DND-41 (cell line): ENCODE measurements at regions not wholly inside any gene's neighbourhood (a gene's known extent, or its start where the extent isn't known, plus 50 kb on each side); places are given as distances from the start of the nearest gene placed in this dataset.

Experiments used
- ATAC-seq: fragments of 200-7000 bp; cut with Tn5 transposase; 3 replicates; pipeline ENCODE4 v1.9.1; 2021; ENCODE audit warnings: low read depth; ENCODE audit not compliant: insufficient read depth
- DNase-seq: peaks from one replicate; pipeline ENCODE4 v3.0.0-alpha.2; 2020
- H2AFZ ChIP-seq: 2 replicates; pipeline ENCODE4 v1.6.0; 2012; ENCODE audit warnings: low read depth, low read length
- H3K27ac ChIP-seq: 2 replicates; pipeline ENCODE4 v1.5.1; 2012; ENCODE audit warnings: low read length, inconsistent platforms
- H3K27me3 ChIP-seq: fragments of 200-600 bp; sonication (generic); 2 replicates; pipeline ENCODE4 v1.6.0; 2012; ENCODE audit warnings: low read length, mild to moderate bottlenecking, inconsistent platforms; ENCODE audit not compliant: insufficient read depth, poor library complexity
- H3K36me3 ChIP-seq: 2 replicates; pipeline ENCODE4 v1.5.1; 2012; ENCODE audit warnings: low read length, inconsistent platforms; ENCODE audit not compliant: insufficient read depth
- H3K4me1 ChIP-seq: 2 replicates; pipeline ENCODE4 v1.5.1; 2012; ENCODE audit warnings: mild to moderate bottlenecking, low read length; ENCODE audit not compliant: insufficient read depth
- H3K4me2 ChIP-seq: 2 replicates; pipeline ENCODE4 v1.6.0; 2012; ENCODE audit warnings: mild to moderate bottlenecking, moderate library complexity, low read length, inconsistent platforms; ENCODE audit not compliant: insufficient read depth
- H3K4me3 ChIP-seq, 2 experiments: fragments of 200-600 bp in 1 of 2; shearing (Covaris generic) in 1 of 2; 2 replicates each; pipeline ENCODE4 v1.5.1; 2012 to 2016; ENCODE audit warnings: inconsistent platforms in 2 of 2, low read length in 2 of 2, mild to moderate bottlenecking in 2 of 2, low read depth in 1 of 2, moderate library complexity in 1 of 2
- H3K79me2 ChIP-seq: 2 replicates; pipeline ENCODE4 v1.6.0; 2012; ENCODE audit warnings: low read length, inconsistent platforms; ENCODE audit not compliant: insufficient read depth
- H3K9ac ChIP-seq: 2 replicates; pipeline ENCODE4 v1.6.0; 2012; ENCODE audit warnings: low read depth, mild to moderate bottlenecking, inconsistent platforms, low read length, moderate library complexity
- H3K9me3 ChIP-seq: 2 replicates; pipeline ENCODE4 v1.5.1; 2012; ENCODE audit warnings: low read length, moderate library complexity, mild to moderate bottlenecking, inconsistent platforms; ENCODE audit not compliant: insufficient read depth, severe bottlenecking
- H4K20me1 ChIP-seq: 2 replicates; pipeline ENCODE4 v1.6.0; 2012; ENCODE audit warnings: low read length; ENCODE audit not compliant: insufficient read depth
- EZH2 ChIP-seq: IDR thresholded peaks from 3 replicates; pipeline ENCODE4 v1.6.1; 2012; ENCODE audit warnings: borderline replicate concordance, low read depth, mild to moderate bottlenecking, moderate library complexity, low read length, inconsistent platforms; ENCODE audit not compliant: severe bottlenecking
- TF ChIP-seq, protein P1 (sequence below): IDR thresholded peaks from 2 replicates; pipeline ENCODE4 v1.5.1; 2012; ENCODE audit warnings: borderline replicate concordance, low read length, moderate library complexity, mild to moderate bottlenecking; ENCODE audit not compliant: poor library complexity, severe bottlenecking; ENCODE audit errors: extremely low read depth

DNA sequence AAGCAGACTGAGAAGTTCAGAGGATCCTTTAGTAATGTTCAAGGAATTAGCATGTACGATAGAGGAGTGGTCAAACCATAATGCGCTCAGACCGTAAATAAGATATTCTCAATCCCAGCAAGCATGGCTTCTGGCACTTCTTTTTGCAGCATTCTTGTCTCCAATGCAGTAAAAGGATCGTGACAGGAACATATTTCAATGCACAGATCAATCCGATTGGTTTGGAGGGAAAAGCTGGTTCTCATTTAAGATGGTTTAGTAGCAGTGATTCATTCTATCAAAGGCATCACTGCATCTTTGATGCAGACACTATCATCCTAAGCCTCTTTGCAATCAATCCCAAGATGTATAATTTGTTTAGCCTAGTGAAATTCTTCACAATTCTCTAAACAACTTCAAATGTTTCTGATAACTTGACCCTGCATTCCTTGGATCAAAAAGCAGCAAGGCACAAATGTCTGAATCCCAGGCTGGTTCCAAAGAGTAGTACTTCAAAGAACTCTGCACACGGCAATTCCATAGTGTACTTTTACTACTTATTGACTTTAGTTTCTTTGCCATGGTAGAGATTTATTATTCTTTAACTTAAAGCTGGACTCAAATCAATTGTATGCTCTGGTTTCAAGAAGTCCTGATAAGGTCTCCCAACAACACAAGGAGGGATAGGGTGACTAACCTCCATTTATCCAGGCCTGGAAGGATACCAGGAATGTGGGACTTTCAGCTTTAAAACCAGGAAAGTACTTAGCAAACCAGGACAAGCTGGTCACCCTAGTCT lies 96.8 kb upstream of the MDM1 start:
- no peaks in the 10 kb centered on the region for H3K36me3 ChIP-seq
- H3K9ac ChIP-seq = no peak overlapping the region
- TF ChIP-seq, protein P1, sequence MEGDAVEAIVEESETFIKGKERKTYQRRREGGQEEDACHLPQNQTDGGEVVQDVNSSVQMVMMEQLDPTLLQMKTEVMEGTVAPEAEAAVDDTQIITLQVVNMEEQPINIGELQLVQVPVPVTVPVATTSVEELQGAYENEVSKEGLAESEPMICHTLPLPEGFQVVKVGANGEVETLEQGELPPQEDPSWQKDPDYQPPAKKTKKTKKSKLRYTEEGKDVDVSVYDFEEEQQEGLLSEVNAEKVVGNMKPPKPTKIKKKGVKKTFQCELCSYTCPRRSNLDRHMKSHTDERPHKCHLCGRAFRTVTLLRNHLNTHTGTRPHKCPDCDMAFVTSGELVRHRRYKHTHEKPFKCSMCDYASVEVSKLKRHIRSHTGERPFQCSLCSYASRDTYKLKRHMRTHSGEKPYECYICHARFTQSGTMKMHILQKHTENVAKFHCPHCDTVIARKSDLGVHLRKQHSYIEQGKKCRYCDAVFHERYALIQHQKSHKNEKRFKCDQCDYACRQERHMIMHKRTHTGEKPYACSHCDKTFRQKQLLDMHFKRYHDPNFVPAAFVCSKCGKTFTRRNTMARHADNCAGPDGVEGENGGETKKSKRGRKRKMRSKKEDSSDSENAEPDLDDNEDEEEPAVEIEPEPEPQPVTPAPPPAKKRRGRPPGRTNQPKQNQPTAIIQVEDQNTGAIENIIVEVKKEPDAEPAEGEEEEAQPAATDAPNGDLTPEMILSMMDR = no peak
- no peak for TF ChIP-seq EZH2
- no peak overlapping the region for H2AFZ ChIP-seq
- no peak overlapping the region for H3K4me3 ChIP-seq
- no peak for DNase-seq
- H3K27ac ChIP-seq = no peak overlapping the region
- no peak overlapping the region for H3K4me2 ChIP-seq
- no peaks in the 10 kb centered on the region for H3K27me3 ChIP-seq
- no peaks in the 10 kb centered on the region for H3K79me2 ChIP-seq
- no peaks in the 10 kb centered on the region for H3K4me1 ChIP-seq
- no peaks in the 10 kb centered on the region for H3K9me3 ChIP-seq
- ATAC-seq = no peak
- H4K20me1 ChIP-seq = no peaks in the 10 kb centered on the region

DNA sequence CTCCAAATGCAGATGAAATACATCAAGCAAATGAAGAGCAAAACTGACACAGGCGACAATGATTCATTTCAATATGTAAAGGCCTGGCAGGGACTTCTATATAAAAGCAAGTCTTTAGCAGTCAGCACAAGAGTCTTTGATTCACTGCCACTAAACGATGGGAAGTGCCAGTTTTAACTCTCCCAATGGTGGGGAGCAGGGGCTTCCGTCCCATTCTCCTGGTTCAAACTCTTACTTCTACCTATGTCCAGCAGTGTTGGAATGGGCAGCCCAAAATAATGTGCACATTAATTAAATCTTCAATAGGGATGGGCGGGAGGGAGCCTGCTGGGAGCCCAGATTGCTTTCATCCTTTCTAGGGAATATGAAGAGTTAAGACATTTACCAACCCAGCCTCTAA lies 97.5 kb upstream of the MDM1 start:
- TF ChIP-seq, protein P1 = no peak
- no peak for TF ChIP-seq EZH2
- no peak overlapping the region for H3K4me2 ChIP-seq

DNA sequence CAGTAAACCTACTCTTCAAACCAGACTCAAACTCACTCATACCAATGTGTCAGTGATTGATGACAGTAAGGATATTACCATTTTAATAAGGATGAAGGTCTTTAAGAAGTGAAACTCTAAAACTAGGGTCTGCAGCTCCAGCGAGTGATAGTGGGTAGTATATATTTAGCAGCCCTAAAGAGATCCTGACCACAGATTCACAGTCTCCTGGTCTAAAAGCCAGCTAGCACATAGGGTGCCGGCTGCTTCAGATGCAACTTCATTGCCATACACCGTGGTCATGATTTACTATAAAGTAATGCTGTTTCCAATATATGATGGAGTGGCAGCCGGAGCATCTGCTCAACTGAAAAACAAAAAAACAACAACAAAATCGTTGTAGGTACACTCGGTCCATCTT lies 99.6 kb upstream of the MDM1 start:
- Histone ChIP-seq H3K4me2 (no peak overlapping the region), H3K79me2 (no peaks in the 10 kb centered on the region), H3K4me1 (no peaks in the 10 kb centered on the region), H3K9me3 (peaks cover 6% of the 10 kb centered on the region), H3K27me3 (no peaks in the 10 kb centered on the region), H3K27ac (no peak overlapping the region), H3K36me3 (no peaks in the 10 kb centered on the region), H4K20me1 (no peaks in the 10 kb centered on the region), H3K4me3 (no peak overlapping the region), H2AFZ (no peak overlapping the region), H3K9ac (no peak overlapping the region)
- TF ChIP-seq, protein P1 = no peak
- no peak for ATAC-seq
- no peak for DNase-seq

More for the DNA sequence above, 97.5 kb upstream of the MDM1 start:
- Histone ChIP-seq H2AFZ (no peak overlapping the region), H3K36me3 (no peaks in the 10 kb centered on the region), H3K4me1 (no peaks in the 10 kb centered on the region), H3K9me3 (peaks cover 1% of the 10 kb centered on the region), H3K27ac (no peak overlapping the region), H3K79me2 (no peaks in the 10 kb centered on the region), H3K27me3 (no peaks in the 10 kb centered on the region), H4K20me1 (no peaks in the 10 kb centered on the region), H3K4me3 (no peak overlapping the region), H3K9ac (no peak overlapping the region)
- DNase-seq (no peak), ATAC-seq (no peak)
